Astrocyte (in vitro differentiated cells and primary cell): ENCODE measurements at regions not wholly inside any gene's neighbourhood (a gene's known extent, or its start where the extent isn't known, plus 50 kb on each side); places are given as distances from the start of the nearest gene placed in this dataset.

Experiments
- DNase-seq: peaks from one replicate; pipeline ENCODE4 v3.0.0-alpha.2; 2010; ENCODE audit warnings: low read depth
- FAIRE-seq: peaks from 2 replicates; lab custom pipeline; 2011; peaks lifted over from hg19 to GRCh38; lab: Jason Lieb, UNC
- H2AFZ ChIP-seq: 2 replicates; pipeline ENCODE4 v1.6.0; 2012; ENCODE audit warnings: low read depth, low read length, inconsistent platforms
- H3K27ac ChIP-seq: 2 replicates; pipeline ENCODE4 v1.5.1; 2011; ENCODE audit warnings: low read depth, low read length, inconsistent platforms
- H3K27me3 ChIP-seq: 2 replicates; pipeline ENCODE4 v1.6.0; 2011; ENCODE audit warnings: low read length, inconsistent platforms; ENCODE audit not compliant: insufficient read depth
- H3K36me3 ChIP-seq: 2 replicates; pipeline ENCODE4 v1.5.1; 2011; ENCODE audit warnings: low read length, inconsistent platforms; ENCODE audit not compliant: insufficient read depth
- H3K4me1 ChIP-seq: 2 replicates; pipeline ENCODE4 v1.5.1; 2011; ENCODE audit warnings: low read length, inconsistent platforms; ENCODE audit not compliant: insufficient read depth
- H3K4me2 ChIP-seq: 2 replicates; pipeline ENCODE4 v1.6.0; 2012; ENCODE audit warnings: low read length, inconsistent platforms
- H3K4me3 ChIP-seq: 2 replicates; pipeline ENCODE4 v1.5.1; 2011; ENCODE audit warnings: low read depth, mild to moderate bottlenecking, low read length, inconsistent platforms; ENCODE audit not compliant: insufficient read depth
- H3K79me2 ChIP-seq: 2 replicates; pipeline ENCODE4 v1.6.0; 2012; ENCODE audit warnings: mild to moderate bottlenecking, low read length, inconsistent platforms; ENCODE audit not compliant: insufficient read depth
- H3K9ac ChIP-seq: 2 replicates; pipeline ENCODE4 v1.6.0; 2012; ENCODE audit warnings: mild to moderate bottlenecking, low read length, inconsistent platforms
- H3K9me3 ChIP-seq: 2 replicates; pipeline ENCODE4 v1.5.1; 2012; ENCODE audit warnings: low read depth, mild to moderate bottlenecking, low read length, inconsistent platforms; ENCODE audit not compliant: insufficient read depth
- H4K20me1 ChIP-seq: 2 replicates; pipeline ENCODE4 v1.6.0; 2012; ENCODE audit warnings: low read length, inconsistent platforms; ENCODE audit not compliant: insufficient read depth
- H3K27ac Mint-ChIP-seq: one replicate; pipeline ENCODE4 v1.8.0; 2021; ENCODE audit warnings: mild to moderate bottlenecking, mixed read lengths; ENCODE audit not compliant: unreplicated experiment
- H3K27me3 Mint-ChIP-seq: one replicate; pipeline ENCODE4 v1.8.0; 2021; ENCODE audit warnings: low read depth, mixed read lengths; ENCODE audit not compliant: unreplicated experiment
- H3K36me3 Mint-ChIP-seq: one replicate; pipeline ENCODE4 v1.8.0; 2021; ENCODE audit warnings: low read depth, mixed read lengths; ENCODE audit not compliant: unreplicated experiment
- H3K4me1 Mint-ChIP-seq: one replicate; pipeline ENCODE4 v1.8.0; 2021; ENCODE audit warnings: low read depth, mixed read lengths; ENCODE audit not compliant: unreplicated experiment
- H3K4me3 Mint-ChIP-seq: one replicate; pipeline ENCODE4 v1.8.0; 2021; ENCODE audit warnings: mild to moderate bottlenecking, moderate library complexity, mixed read lengths; ENCODE audit not compliant: unreplicated experiment
- H3K9me3 Mint-ChIP-seq: one replicate; pipeline ENCODE4 v1.8.0; 2021; ENCODE audit warnings: mild to moderate bottlenecking, mixed read lengths; ENCODE audit not compliant: unreplicated experiment
- EZH2 ChIP-seq: IDR thresholded peaks from 2 replicates; pipeline ENCODE4 v1.6.1; 2012; ENCODE audit warnings: mild to moderate bottlenecking, low read length, inconsistent platforms; ENCODE audit not compliant: insufficient read depth
- TF ChIP-seq, protein P1 (sequence below): IDR thresholded peaks from 2 replicates; pipeline ENCODE4 v1.5.1; 2011; ENCODE audit warnings: low read depth, mild to moderate bottlenecking, inconsistent platforms, low read length, moderate library complexity; ENCODE audit not compliant: insufficient read depth

DNA sequence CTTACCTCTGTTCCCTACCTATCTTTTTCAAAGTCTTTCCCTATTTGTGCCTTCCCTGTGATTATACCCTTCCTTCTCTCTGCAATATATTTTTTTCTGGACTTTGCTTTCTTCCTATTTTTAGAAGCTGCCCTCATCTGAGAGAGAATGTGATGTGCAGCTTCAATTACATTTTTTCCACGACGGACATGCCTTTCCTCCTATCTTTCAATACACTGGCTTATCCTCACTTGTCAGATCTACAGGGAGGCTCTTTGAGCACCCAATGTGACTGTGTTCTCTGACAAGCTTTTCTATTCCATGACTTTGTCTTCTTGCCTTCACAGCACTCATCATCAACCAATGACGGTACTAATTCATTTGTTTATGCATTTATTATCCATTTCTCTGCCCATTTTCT lies 227.9 kb upstream of the CLINT1 start:
- DNase-seq = no peak
- Mint-ChIP-seq H3K4me1 (no peaks in the 10 kb centered on the region), H3K9me3 (peaks cover 7% of the 10 kb centered on the region), H3K36me3 (no peaks in the 10 kb centered on the region), H3K4me3 (no peak overlapping the region), H3K27me3 (no peaks in the 10 kb centered on the region), H3K27ac (no peak overlapping the region)
- Histone ChIP-seq H3K27ac (no peak overlapping the region), H3K4me3 (no peak overlapping the region), H3K9ac (no peak overlapping the region), H2AFZ (no peak overlapping the region), H3K4me1 (no peaks in the 10 kb centered on the region), H3K36me3 (no peaks in the 10 kb centered on the region), H3K27me3 (no peaks in the 10 kb centered on the region), H3K9me3 (no peaks in the 10 kb centered on the region), H3K79me2 (no peaks in the 10 kb centered on the region), H3K4me2 (no peak overlapping the region), H4K20me1 (no peaks in the 10 kb centered on the region)
- no peak for FAIRE-seq
- TF ChIP-seq EZH2 = no peak

DNA sequence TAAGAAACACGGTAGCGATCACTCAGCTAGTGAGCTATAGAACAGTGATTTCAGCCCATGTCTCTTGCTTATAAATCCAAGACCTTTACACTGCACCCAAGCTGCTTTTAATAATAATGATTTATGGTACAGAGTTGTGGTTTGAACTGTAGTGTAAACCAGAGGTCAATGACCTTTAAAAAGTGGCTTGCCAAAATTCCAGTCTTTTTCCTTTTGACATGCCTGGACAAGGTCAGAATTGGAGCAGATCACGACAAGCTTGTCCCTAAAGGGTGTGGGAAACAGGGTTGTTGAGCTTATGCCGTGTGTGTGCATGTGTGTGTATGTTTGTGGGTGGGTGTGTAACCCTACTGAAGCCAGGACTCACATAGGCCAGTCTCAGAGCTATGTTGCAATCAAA lies 225.3 kb upstream of the CLINT1 start:
- no peaks in the 10 kb centered on the region for H3K4me1 ChIP-seq
- no peak overlapping the region for H3K27ac ChIP-seq
- no peaks in the 10 kb centered on the region for H4K20me1 ChIP-seq
- H2AFZ ChIP-seq = no peak overlapping the region
- no peak overlapping the region for H3K4me3 ChIP-seq
- Mint-ChIP-seq H3K27me3 (peaks cover 1% of the 10 kb centered on the region), H3K36me3 (no peaks in the 10 kb centered on the region), H3K4me3 (no peak overlapping the region), H3K27ac (no peak overlapping the region), H3K4me1 (no peaks in the 10 kb centered on the region), H3K9me3 (peaks cover 7% of the 10 kb centered on the region)
- DNase-seq (no peak), FAIRE-seq (no peak)
- no peaks in the 10 kb centered on the region for H3K9me3 ChIP-seq
- no peaks in the 10 kb centered on the region for H3K36me3 ChIP-seq
- H3K9ac ChIP-seq = no peak overlapping the region
- no peaks in the 10 kb centered on the region for H3K79me2 ChIP-seq
- TF ChIP-seq, protein P1, sequence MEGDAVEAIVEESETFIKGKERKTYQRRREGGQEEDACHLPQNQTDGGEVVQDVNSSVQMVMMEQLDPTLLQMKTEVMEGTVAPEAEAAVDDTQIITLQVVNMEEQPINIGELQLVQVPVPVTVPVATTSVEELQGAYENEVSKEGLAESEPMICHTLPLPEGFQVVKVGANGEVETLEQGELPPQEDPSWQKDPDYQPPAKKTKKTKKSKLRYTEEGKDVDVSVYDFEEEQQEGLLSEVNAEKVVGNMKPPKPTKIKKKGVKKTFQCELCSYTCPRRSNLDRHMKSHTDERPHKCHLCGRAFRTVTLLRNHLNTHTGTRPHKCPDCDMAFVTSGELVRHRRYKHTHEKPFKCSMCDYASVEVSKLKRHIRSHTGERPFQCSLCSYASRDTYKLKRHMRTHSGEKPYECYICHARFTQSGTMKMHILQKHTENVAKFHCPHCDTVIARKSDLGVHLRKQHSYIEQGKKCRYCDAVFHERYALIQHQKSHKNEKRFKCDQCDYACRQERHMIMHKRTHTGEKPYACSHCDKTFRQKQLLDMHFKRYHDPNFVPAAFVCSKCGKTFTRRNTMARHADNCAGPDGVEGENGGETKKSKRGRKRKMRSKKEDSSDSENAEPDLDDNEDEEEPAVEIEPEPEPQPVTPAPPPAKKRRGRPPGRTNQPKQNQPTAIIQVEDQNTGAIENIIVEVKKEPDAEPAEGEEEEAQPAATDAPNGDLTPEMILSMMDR = no peak
- no peak for TF ChIP-seq EZH2
- no peaks in the 10 kb centered on the region for H3K27me3 ChIP-seq
- H3K4me2 ChIP-seq = no peak overlapping the region

DNA sequence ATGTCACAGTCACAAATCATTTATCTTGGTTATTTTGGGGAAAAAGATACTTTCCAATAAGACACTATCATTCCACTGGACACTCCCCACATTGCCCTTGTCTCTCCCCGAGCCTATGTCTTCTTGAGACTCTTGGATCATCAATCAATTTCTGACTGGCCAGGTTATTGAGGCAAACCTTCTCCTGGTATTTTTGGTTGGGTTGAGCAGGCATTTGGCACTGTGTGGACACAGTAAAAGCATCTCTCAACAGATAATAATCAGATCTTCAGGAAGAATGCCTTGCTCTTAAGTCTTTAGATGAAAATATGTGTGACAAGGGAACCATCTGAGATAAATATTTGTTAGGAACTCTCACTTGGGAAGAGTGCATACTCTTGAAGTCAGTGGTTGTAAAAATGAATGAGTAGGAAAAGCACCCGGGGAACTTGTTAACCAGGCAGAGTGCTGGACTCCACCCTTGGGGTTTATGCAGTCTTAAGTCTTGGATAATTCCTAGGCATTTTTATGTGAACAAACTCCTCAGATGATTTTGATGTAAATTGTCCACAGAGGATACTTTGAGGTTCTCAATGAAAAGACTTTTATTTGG lies 223.8 kb upstream of the CLINT1 start:
- DNase-seq (no peak), FAIRE-seq (no peak)
- Mint-ChIP-seq H3K27me3 (peaks cover 6% of the 10 kb centered on the region), H3K9me3 (peaks cover 4% of the 10 kb centered on the region), H3K36me3 (no peaks in the 10 kb centered on the region), H3K4me1 (no peaks in the 10 kb centered on the region), H3K27ac (no peak overlapping the region), H3K4me3 (no peak overlapping the region)
- Histone ChIP-seq H3K4me1 (no peaks in the 10 kb centered on the region), H3K4me3 (no peak overlapping the region), H4K20me1 (no peaks in the 10 kb centered on the region), H3K4me2 (no peak overlapping the region), H3K9ac (no peak overlapping the region), H3K9me3 (no peaks in the 10 kb centered on the region), H3K27ac (no peak overlapping the region), H2AFZ (no peak overlapping the region), H3K36me3 (no peaks in the 10 kb centered on the region), H3K79me2 (no peaks in the 10 kb centered on the region), H3K27me3 (no peaks in the 10 kb centered on the region)
- TF ChIP-seq EZH2 = no peak
- TF ChIP-seq, protein P1 = no peak
